NB4 (cell line): ENCODE measurements at regions not wholly inside any gene's neighbourhood (a gene's known extent, or its start where the extent isn't known, plus 50 kb on each side); places are given as distances from the start of the nearest gene placed in this dataset.

Experiments used
- CTCF ChIP-seq: IDR thresholded peaks from one replicate; pipeline ENCODE4 v1.5.1; 2012; ENCODE audit warnings: low read depth, low read length
- MYC ChIP-seq: IDR thresholded peaks from 2 replicates; pipeline ENCODE4 v1.6.1; 2011; ENCODE audit warnings: low read depth, low read length
- POLR2A ChIP-seq: IDR thresholded peaks from 2 replicates; pipeline ENCODE4 v1.6.1; 2011; ENCODE audit warnings: mild to moderate bottlenecking; ENCODE audit not compliant: insufficient read length; ENCODE audit errors: extremely low read depth
- TF ChIP-seq, protein P1 (sequence below): IDR thresholded peaks from 2 replicates; pipeline ENCODE4 v1.6.1; 2011; ENCODE audit warnings: low read depth, low read length

- TF ChIP-seq, protein P1, sequence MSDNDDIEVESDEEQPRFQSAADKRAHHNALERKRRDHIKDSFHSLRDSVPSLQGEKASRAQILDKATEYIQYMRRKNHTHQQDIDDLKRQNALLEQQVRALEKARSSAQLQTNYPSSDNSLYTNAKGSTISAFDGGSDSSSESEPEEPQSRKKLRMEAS: no peak
- TF ChIP-seq CTCF: no peak
- no peak for TF ChIP-seq POLR2A
- no peak for TF ChIP-seq MYC
These were observed 108.6 kb upstream of the DOK5 start for GRCh38 chr20:54366669-54367344.
